OCI-M2 (cell line): ENCODE measurements at regions not wholly inside any gene's neighbourhood (a gene's known extent, or its start where the extent isn't known, plus 50 kb on each side); places are given as distances from the start of the nearest gene placed in this dataset.

Experiments
- DNase-seq: peaks from one replicate; lab custom pipeline; 2025; ENCODE audit not compliant: unreplicated experiment; lab: John Stamatoyannopoulos, UW

DNA sequence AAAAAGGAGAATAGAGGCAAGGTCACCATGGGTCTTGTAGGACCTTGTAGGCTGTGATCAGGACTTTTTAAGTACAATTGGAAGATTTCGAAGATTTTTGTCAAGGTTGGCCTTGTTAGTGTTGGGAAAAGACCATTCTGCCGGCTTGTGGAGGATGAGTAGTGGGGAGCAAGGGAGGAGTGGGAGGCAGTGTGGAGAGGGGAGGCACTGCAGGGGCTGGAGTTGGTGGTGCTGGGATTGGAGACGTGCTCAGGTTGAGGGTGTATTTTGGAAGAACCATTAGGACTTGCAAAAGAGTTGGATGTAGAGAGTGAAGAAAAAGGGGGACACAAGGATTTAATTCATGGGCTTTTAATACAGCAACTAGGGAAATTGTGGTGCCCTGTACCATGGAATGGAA is 397.1 kb downstream of the TSN start:
- no peak for DNase-seq

GRCh38 chr2:122156176-122156890 is 400.9 kb downstream of the TSN start:
- no peak for DNase-seq

DNA sequence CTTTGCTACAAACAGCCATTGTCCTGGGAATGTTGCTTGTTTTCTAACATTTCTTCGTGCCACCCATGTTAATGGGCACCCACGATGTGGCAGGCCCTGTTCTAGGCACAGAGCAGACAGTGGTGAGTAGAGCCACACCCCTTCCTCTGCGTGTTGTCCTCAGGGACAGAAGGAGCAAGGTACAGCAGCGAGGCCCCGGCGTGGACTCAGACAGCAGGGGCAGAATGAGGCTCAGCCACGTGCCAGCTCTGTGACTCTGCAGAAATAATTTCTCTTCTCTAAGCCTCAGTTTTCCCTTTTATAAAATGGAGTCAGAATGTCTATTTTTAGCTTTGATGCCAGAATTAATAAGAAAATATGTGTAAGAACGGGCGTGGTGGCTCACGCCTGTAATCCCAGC is 401.7 kb downstream of the TSN start:
- no peak for DNase-seq

- no peak for DNase-seq
Measured at GRCh38 chr2:122163617-122164016, 408.2 kb downstream of the TSN start.

- DNase-seq, result no peak
Measured at GRCh38 chr2:122164964-122165363, 409.5 kb downstream of the TSN start.

DNA sequence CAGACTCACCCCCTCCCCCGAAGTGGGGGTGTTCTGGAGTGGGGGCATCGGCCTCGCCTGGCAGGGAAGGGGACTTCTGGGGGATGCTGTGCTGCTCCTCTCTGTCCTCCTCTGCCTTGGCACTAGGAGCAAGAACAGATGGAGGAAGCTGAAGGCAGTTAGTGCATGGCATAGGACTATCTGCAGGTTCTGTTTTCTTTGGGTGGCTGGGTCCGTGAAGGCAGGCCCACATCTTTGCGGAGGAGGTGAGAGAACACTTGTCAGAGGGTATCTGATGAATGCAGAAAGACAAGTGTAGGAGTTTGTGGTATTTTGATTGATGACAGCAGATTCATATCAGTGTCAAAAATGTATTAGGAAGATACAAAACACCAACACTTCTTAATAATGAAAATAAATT is 411.4 kb downstream of the TSN start:
- DNase-seq, result no peak

DNA sequence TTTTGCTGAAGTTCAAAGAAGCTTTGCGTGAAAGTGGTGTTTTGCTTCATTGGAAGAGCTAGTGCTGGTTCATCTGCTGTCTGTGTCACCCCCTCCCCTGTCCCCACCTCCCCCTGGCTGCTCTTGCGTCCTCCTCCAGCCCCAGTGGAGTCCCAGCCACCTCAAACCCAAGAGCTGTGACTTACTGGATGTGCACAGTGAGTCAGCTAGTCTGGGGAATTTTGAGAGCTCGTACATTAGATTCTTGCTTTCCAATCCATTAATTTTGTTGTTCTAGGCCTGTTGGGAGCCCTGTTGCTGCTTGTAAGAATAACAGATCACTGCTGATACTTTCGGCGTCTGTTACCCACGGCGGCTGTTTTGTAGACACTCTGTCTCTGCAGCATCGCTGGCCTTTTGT is 412.1 kb downstream of the TSN start:
- no peak for DNase-seq

DNA sequence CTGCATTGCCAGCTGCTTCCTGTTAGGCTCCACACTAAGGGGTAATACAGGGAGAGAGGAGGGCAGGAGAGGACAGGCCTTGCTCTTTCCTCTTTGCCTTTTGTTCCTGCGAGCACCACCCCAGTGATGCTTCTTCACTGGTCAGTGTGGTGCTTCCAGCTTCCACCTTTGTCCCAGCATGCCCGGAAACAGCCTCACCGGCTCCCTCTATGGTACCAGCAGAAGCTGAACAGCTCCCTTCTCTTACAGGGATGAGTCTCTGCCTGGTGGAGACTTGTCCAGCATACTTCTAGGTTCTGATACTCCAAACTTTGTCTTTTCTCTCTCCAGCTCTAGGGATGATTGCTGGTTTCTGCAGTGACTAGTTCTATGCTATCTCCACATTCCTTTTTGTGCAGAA is 413.3 kb downstream of the TSN start:
- DNase-seq, result no peak

GRCh38 chr2:122172812-122173211 is 417.4 kb downstream of the TSN start:
- no peak for DNase-seq

- DNase-seq, result no peak
Measured at GRCh38 chr2:122174061-122174460, 418.6 kb downstream of the TSN start.

DNA sequence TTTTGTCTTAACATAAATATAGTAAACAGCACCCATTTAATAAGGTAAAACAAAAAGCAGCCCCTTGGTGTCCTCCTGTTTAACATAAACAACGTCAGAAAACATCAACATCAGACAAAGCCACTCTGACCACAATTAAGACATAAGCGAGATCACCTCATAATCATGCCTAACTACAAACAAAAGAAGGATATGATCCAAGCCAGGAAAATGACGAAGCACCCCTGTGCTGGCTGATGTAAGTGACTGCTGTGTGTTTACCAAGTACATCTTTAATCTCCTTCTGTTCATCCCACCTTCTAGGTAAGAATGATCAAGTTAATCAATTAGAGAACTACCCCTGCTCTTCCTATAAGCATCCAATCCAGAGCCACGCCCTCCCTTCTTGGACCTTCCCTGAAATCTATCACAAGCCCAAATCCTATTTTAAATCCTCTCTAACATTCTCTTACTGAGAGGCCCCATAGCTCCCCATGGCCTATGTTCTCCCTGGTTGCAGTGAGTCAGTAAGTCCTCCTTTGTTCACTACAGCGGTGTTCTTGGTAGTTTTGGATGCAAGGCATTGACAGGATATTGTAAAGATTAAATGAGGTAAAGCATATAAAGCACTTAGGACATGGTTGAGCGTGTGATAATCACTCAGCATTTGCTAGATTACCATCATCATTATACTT is 424.2 kb downstream of the TSN start:
- no peak for DNase-seq

DNA sequence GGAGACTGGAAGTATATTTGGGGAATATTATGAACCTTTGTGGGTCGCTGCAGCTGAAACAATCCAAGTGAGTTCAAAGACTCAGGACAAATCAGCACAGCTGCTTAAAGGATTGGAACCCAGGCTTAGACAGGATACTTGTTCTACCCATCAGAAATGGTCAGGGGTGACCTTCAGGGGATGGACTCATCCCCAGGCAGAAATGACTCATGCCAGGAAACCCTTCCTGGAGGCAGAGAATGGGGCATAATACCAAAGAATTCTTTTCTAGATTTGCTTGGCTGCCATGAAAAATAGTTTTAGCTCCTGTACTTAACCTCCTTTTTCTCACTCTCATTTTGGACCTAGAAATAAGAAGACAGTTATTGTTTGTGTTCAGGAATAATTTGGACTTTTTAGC is 425.5 kb downstream of the TSN start:
- DNase-seq, result no peak

- DNase-seq, result no peak
Measured at GRCh38 chr2:122182616-122183355, 427.3 kb downstream of the TSN start.

- no peak for DNase-seq
Measured at GRCh38 chr2:122183890-122184289, 428.4 kb downstream of the TSN start.

DNA sequence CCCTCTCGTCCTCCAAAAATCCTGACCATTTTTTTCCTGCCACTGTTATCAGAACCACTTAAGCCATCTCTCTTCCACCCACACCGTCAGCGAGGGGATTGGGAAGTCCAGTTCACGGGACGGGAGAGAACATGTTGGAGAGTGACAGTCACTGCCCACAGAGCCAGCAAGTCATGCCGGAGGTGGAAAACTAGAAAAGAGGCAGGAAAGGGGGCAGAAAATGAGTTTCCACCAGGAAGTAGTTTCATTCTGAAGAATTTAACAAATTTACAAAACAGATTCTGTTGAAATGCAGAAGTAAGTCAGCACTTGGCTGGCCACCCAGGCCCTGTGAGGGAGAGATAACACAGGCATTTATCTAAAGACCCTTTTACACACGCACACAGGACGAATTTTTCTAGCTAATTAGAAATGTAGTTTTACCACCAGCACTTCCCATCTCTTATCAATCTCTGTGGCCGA is 431.3 kb downstream of the TSN start:
- DNase-seq, result peak; percentile 46

DNA sequence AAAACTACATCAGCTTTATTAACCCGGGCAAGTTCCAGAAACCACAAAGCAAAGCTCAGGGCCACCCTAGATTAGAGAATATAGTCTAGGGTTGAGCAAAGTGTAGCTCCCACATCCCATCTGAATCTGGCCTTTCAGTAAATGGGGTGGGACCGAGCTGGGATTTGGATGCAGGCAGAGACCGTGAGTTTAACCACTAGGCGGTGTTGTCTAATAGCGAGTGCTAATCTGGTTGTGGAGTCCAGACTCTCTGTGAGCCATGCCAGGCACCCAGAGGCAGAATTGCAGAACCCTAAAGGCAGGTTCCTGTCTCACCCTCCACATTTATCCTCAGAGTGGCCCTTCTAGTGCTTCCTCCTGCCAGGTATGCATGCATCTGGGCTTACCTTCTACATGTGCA is 435.9 kb downstream of the TSN start:
- DNase-seq, result no peak

GRCh38 chr2:122193622-122194021 is 438.2 kb downstream of the TSN start:
- DNase-seq, result peak; percentile 15

DNA sequence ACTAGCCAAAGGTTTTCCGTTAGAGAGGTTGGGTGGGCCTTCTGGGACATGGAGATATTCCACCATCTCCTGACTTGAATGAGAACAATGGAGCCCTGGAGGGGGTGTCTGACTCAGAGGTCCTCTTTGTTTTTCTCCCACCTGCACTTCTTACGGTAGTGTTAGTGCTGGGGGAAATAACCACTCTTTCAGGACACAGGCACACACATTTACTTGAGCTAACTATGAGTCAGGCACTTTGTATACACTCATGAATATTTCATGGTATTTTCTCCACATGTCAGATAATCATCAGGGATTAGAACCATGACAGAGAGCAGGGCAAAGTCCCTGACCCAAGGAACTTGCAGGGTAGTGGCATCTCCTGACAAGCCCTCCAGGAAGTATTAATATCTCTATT is 439.1 kb downstream of the TSN start:
- no peak for DNase-seq

GRCh38 chr2:122203523-122203922 is 448.1 kb downstream of the TSN start:
- DNase-seq, result no peak

DNA sequence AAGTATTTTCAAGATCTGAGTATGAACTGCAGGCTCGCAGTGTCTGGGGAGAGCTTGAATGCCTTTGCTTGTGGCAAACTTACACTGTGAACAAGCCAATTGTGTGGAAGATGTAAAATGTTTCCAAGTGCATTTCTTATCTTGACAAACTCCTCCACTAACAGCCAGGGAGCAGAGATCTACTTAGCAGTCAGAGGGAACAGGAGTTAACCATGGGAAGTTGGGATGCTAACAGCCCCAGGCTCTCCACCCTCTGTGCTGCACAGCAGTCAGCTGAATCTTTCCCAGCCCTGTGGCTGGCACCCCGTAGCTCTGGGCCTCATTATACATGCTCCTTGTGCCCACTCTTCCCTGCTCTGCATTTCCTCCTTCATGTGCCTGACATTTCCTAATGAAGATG is 450.2 kb downstream of the TSN start:
- DNase-seq, result no peak

DNA sequence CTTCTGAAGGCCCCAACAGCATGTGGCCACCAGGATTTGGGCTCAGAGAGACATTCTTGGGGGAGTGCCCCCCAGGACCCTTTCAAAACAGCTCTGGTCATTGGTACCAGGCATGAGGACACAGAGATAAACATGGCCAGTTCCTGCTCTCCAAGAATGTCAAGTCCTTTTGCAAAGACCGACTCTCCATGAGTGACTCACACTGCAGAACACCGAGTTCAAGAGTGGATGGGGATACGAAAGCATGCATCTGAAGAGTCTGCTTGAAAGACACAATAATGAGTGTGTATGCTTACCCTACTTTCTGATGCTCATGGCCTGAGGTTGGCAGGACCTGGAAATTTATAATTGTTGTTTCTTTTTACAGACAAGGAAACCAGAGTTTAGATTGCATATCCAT is 450.6 kb downstream of the TSN start:
- DNase-seq, result no peak

DNA sequence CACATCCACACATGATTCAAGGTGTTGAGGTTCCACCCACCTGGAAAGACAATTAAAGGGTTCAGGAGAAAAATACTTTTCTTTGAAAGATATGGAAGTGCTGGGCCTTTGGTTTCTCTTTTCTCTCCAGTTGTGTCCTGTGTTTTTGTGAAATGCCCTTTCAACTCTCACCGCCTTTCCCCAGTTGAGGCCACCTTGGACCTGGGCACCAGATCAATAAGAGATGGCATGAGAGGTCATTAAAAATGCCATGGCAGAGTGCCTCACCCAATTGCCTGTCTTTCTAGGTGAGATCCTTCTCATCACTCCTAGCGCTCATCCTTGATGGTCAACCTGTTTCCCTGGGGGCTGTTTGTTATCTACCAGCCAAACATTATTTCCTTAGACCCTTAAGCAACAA is 453.9 kb downstream of the TSN start:
- no peak for DNase-seq
